GM19455 (cell line): ENCODE measurements at regions not wholly inside any gene's neighbourhood (a gene's known extent, or its start where the extent isn't known, plus 50 kb on each side); places are given as distances from the start of the nearest gene placed in this dataset.
"Not testable (repeated sequence)": the region's sequence is repeated elsewhere in the genome, so short reads cannot be mapped to it uniquely, and the experiment has no call there.

ENCODE experiments used
- ATAC-seq: cut with Tn5 transposase; IDR thresholded peaks from one replicate; pipeline ENCODE4 v1.9.1; 2021; ENCODE audit not compliant: unreplicated experiment

- not testable (repeated sequence) for ATAC-seq
Observed at GRCh38 chr2:89756616-89757015, 1065.1 kb downstream of the RPIA start.

GRCh38 chr2:89758332-89759026, 1067.0 kb downstream of the RPIA start:
- ATAC-seq, result not testable (repeated sequence)

- ATAC-seq, result not testable (repeated sequence)
Observed at GRCh38 chr2:89760762-89761161, 1069.3 kb downstream of the RPIA start.

GRCh38 chr2:89761171-89761570, 1069.7 kb downstream of the RPIA start:
- ATAC-seq, result not testable (repeated sequence)

- not testable (repeated sequence) for ATAC-seq
Observed at GRCh38 chr2:89761863-89762262, 1070.4 kb downstream of the RPIA start.

GRCh38 chr2:89762461-89763253, 1071.2 kb downstream of the RPIA start:
- ATAC-seq, result not testable (repeated sequence)

GRCh38 chr2:89763254-89763580, 1071.7 kb downstream of the RPIA start:
- no peak for ATAC-seq

- no peak for ATAC-seq
Observed at GRCh38 chr2:89763581-89764485, 1072.4 kb downstream of the RPIA start.

- not testable (repeated sequence) for ATAC-seq
Observed at GRCh38 chr2:89764571-89765360, 1073.3 kb downstream of the RPIA start.

GRCh38 chr2:89765361-89765718, 1073.9 kb downstream of the RPIA start:
- ATAC-seq, result not testable (repeated sequence)

- not testable (repeated sequence) for ATAC-seq
Observed at GRCh38 chr2:89766141-89766990, 1074.9 kb downstream of the RPIA start.

GRCh38 chr2:89767058-89767457, 1075.6 kb downstream of the RPIA start:
- not testable (repeated sequence) for ATAC-seq

GRCh38 chr2:89767572-89768435, 1076.3 kb downstream of the RPIA start:
- no peak for ATAC-seq

GRCh38 chr2:89775885-89776284, 1084.4 kb downstream of the RPIA start:
- ATAC-seq, result no peak

- ATAC-seq, result no peak
Observed at GRCh38 chr2:89780318-89780717, 1088.8 kb downstream of the RPIA start.

GRCh38 chr2:89781962-89782361, 1090.5 kb downstream of the RPIA start:
- no peak for ATAC-seq

GRCh38 chr2:89784960-89785359, 1093.5 kb downstream of the RPIA start:
- no peak for ATAC-seq

GRCh38 chr2:89785528-89785927, 1094.1 kb downstream of the RPIA start:
- ATAC-seq, result not testable (repeated sequence)

- not testable (repeated sequence) for ATAC-seq
Observed at GRCh38 chr2:89786642-89787041, 1095.2 kb downstream of the RPIA start.
